K562 (cell line): ENCODE measurements at regions not wholly inside any gene's neighbourhood (a gene's known extent, or its start where the extent isn't known, plus 50 kb on each side); places are given as distances from the start of the nearest gene placed in this dataset.
"Not testable (repeated sequence)": the region's sequence is repeated elsewhere in the genome, so short reads cannot be mapped to it uniquely, and the experiment has no call there.

ENCODE experiments used
- ATAC-seq: fragments of 200-7000 bp; cut with Tn5 transposase; 3 replicates; pipeline ENCODE4 v1.9.1; 2020; ENCODE audit warnings: moderate library complexity
- BruUV-seq: library from RNA; stranded (reverse); fragments of 400-500 nt; replicated peaks from 2 replicates; lab custom pipeline; 2021; lab: Mats Ljungman, UMichigan
- CTCF ChIA-PET: fragments of 300-600 bp; formaldehyde crosslinking; extraction: SDS; loops from one replicate; lab custom pipeline; 2021; ENCODE audit warnings: low intra/inter-chr PET ratio; lab: Yijun Ruan, JAX
- POLR2A ChIA-PET: fragments of 300-600, 350-650 bp; sonication (Branson Sonifier 250); formaldehyde crosslinking; extraction: SDS; loops from one replicate; lab custom pipeline; 2021; ENCODE audit warnings: antibody characterized with exemption, inconsistent platforms; lab: Yijun Ruan, JAX
- DNase-seq, 4 experiments: peaks; one replicate each; pipeline versions ENCODE4 v3.0.0 to v3.0.0-alpha.2; 2011 to 2018; ENCODE audit warnings: low spot score in 3 of 4, mixed read lengths in 3 of 4; ENCODE audit errors: extremely low read depth in 1 of 4
- FAIRE-seq: peaks from 2 replicates; lab custom pipeline; 2011; peaks lifted over from hg19 to GRCh38; lab: Jason Lieb, UNC
- H2AFZ ChIP-seq: 2 replicates; pipeline ENCODE4 v1.6.0; 2011; ENCODE audit warnings: low read depth, low read length, control low read depth, inconsistent platforms
- H3K27ac ChIP-seq: fragments of 200-600 bp; 3 replicates; pipeline ENCODE4 v1.8.0; 2011; ENCODE audit warnings: low read depth, mild to moderate bottlenecking, control low read depth, inconsistent platforms, low read length, moderate library complexity, mixed read lengths; ENCODE audit errors: extremely low read depth
- H3K27me3 ChIP-seq, 2 experiments: fragments of 300-600 bp in 1 of 2; 2 replicates in 1 of 2; 3 replicates in 1 of 2; pipeline versions ENCODE4 v1.6.0 to v1.8.0; 2011; ENCODE audit warnings: inconsistent platforms in 2 of 2, low read length in 2 of 2, mild to moderate bottlenecking in 1 of 2, mixed read lengths in 1 of 2, moderate library complexity in 1 of 2; ENCODE audit not compliant: control insufficient read depth in 2 of 2, insufficient read depth in 2 of 2
- H3K36me3 ChIP-seq: fragments of 300-600 bp; 3 replicates; pipeline ENCODE4 v1.8.0; 2011; ENCODE audit warnings: mild to moderate bottlenecking, low read length, inconsistent platforms; ENCODE audit not compliant: control insufficient read depth, insufficient read depth
- H3K4me1 ChIP-seq, 2 experiments: fragments of 200-600 bp in 1 of 2; replicated peaks in 1 of 2; 2 replicates in 1 of 2; 3 replicates in 1 of 2; pipeline versions ENCODE4 v1.5.1 to v1.8.0; 2011; ENCODE audit warnings: inconsistent platforms in 2 of 2, low read length in 2 of 2, mild to moderate bottlenecking in 1 of 2, mixed read lengths in 1 of 2, moderate library complexity in 1 of 2; ENCODE audit not compliant: control insufficient read depth in 2 of 2, insufficient read depth in 2 of 2
- H3K4me2 ChIP-seq: 2 replicates; pipeline ENCODE4 v1.6.1; 2011; ENCODE audit warnings: low read length, control low read depth, inconsistent platforms, mixed read lengths; ENCODE audit not compliant: insufficient read depth
- H3K4me3 ChIP-seq: fragments of 200-600 bp; sonication (generic), shearing (Covaris generic); 2 replicates; pipeline ENCODE4 v1.5.1; 2016; ENCODE audit warnings: control low read depth, inconsistent platforms
- H3K79me2 ChIP-seq: fragments of 200-600 bp; 3 replicates; pipeline ENCODE4 v1.8.0; 2011; ENCODE audit warnings: low read length, inconsistent platforms; ENCODE audit not compliant: control insufficient read depth, insufficient read depth
- H3K9ac ChIP-seq, 2 experiments: 2 replicates each; pipeline versions ENCODE4 v1.6.0 to v1.6.1; 2011; ENCODE audit warnings: low read depth in 2 of 2, low read length in 2 of 2, control low read depth in 1 of 2, inconsistent platforms in 1 of 2, mild to moderate bottlenecking in 1 of 2, mixed read lengths in 1 of 2; ENCODE audit not compliant: insufficient read depth in 1 of 2
- H3K9me1 ChIP-seq: one replicate; pipeline ENCODE4 v1.6.0; 2011; ENCODE audit warnings: inconsistent platforms, mild to moderate bottlenecking, low read length, moderate library complexity; ENCODE audit not compliant: control insufficient read depth, insufficient read depth
- H3K9me3 ChIP-seq: replicated peaks from 2 replicates; pipeline ENCODE4 v1.5.1; 2011; ENCODE audit warnings: low read depth, low read length, inconsistent platforms; ENCODE audit not compliant: control insufficient read depth, insufficient read depth
- H4K20me1 ChIP-seq: replicated peaks from 2 replicates; pipeline ENCODE4 v1.6.1; 2011; ENCODE audit warnings: low read length, inconsistent platforms, mixed read lengths; ENCODE audit not compliant: control insufficient read depth, insufficient read depth
- SRSF1 ChIP-seq: fragments of 200-400 bp; formaldehyde crosslinking; IDR thresholded peaks from 2 replicates; pipeline ENCODE4 v1.6.1; 2017; ENCODE audit warnings: mild to moderate bottlenecking, low read depth, low read length, moderate library complexity
- whole genome bisulfite sequencing: fragments of 100-300 bp; shearing (Covaris generic); methylation state at CpG from one replicate; pipeline ENCODE4 v1.1.6; 2016; ENCODE audit warnings: low coverage, mixed read lengths; ENCODE audit not compliant: insufficient coverage; ENCODE audit errors: missing lambda C conversion rate; 5-methylcytosine and 5-hydroxymethylcytosine counted together
- in situ Hi-C: fragments of 300-500 bp; cut with MboI; formaldehyde crosslinking; loops from 4 replicates; pipeline ENCODE4 v1.15.0; 2018; ENCODE audit warnings: inconsistent platforms, mixed read lengths
- intact Hi-C: fragments of 100-400 bp; cut with micrococcal nuclease; formaldehyde crosslinking; loops from 2 replicates; pipeline ENCODE4 v1.14.2; 2022
- TF ChIP-seq, protein P1 (sequence below): fragments of 450-650 bp; IDR thresholded peaks from 2 replicates; pipeline ENCODE4 v1.6.1; 2016
- TF ChIP-seq, protein P2 (sequence below): sonication (generic); formaldehyde crosslinking; IDR thresholded peaks from 2 replicates; pipeline ENCODE4 v1.8.1; 2023; ENCODE audit warnings: mild to moderate bottlenecking, missing genetic modification reagents
- TF ChIP-seq, protein P3 (sequence below): fragments of 450-650 bp; IDR thresholded peaks from 2 replicates; pipeline ENCODE4 v1.6.1; 2016; ENCODE audit warnings: mild to moderate bottlenecking

DNA sequence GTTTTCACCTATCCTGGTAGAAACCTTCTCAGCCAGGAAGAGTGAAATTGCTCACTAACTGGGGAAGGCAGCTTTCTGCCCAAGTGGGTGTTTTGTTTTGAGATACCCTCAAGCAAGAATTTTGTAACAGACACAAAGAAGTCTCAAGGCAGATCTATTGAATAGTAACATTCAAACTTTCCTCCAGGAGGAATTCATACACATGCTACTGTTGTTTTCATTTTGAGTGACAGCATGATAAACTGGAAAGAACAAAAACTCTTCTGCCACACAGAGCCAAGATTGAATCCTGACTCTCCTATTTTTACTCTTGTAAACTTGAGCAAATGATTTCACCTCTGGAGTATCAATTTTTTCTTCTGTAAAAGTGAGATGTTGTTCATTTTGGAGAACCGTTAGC is 54.8 kb upstream of the MBNL1 start:
- no peaks in the 10 kb centered on the region for H3K27me3 ChIP-seq
- H3K4me1 ChIP-seq = peaks cover 0 to 3% of the 10 kb centered on the region in 2 experiments; a peak in 2 of 5 replicates
- H3K4me2 ChIP-seq = no peak overlapping the region
- TF ChIP-seq, protein P1, sequence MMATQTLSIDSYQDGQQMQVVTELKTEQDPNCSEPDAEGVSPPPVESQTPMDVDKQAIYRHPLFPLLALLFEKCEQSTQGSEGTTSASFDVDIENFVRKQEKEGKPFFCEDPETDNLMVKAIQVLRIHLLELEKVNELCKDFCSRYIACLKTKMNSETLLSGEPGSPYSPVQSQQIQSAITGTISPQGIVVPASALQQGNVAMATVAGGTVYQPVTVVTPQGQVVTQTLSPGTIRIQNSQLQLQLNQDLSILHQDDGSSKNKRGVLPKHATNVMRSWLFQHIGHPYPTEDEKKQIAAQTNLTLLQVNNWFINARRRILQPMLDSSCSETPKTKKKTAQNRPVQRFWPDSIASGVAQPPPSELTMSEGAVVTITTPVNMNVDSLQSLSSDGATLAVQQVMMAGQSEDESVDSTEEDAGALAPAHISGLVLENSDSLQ = peak; percentile 79
- TF ChIP-seq SRSF1 = no peak
- no TSS peak for BruUV-seq
- no peaks in the 10 kb centered on the region for H4K20me1 ChIP-seq
- no peak overlapping the region for H2AFZ ChIP-seq
- H3K9me3 ChIP-seq = no peaks in the 10 kb centered on the region
- FAIRE-seq = no peak
- no peak for ATAC-seq
- no peak overlapping the region for H3K27ac ChIP-seq
- no peak overlapping the region for H3K9ac ChIP-seq
- no peak overlapping the region for H3K4me3 ChIP-seq
- 9% methylated on average over 1 of the region's 1 CpG for WGBS
- no peak for DNase-seq
- intact Hi-C loops (no loop called here), in situ Hi-C loops (no loop called here)
- no peaks in the 10 kb centered on the region for H3K9me1 ChIP-seq
- CTCF ChIA-PET = no interaction called here
- H3K79me2 ChIP-seq = no peaks in the 10 kb centered on the region
- no peaks in the 10 kb centered on the region for H3K36me3 ChIP-seq
- POLR2A ChIA-PET = interaction anchor here (0.5 to 1.0 kb wide), 2 partner anchors 104 to 836 kb away, joined by 3 read pairs; no protein-coding TSS in a partner anchor

DNA sequence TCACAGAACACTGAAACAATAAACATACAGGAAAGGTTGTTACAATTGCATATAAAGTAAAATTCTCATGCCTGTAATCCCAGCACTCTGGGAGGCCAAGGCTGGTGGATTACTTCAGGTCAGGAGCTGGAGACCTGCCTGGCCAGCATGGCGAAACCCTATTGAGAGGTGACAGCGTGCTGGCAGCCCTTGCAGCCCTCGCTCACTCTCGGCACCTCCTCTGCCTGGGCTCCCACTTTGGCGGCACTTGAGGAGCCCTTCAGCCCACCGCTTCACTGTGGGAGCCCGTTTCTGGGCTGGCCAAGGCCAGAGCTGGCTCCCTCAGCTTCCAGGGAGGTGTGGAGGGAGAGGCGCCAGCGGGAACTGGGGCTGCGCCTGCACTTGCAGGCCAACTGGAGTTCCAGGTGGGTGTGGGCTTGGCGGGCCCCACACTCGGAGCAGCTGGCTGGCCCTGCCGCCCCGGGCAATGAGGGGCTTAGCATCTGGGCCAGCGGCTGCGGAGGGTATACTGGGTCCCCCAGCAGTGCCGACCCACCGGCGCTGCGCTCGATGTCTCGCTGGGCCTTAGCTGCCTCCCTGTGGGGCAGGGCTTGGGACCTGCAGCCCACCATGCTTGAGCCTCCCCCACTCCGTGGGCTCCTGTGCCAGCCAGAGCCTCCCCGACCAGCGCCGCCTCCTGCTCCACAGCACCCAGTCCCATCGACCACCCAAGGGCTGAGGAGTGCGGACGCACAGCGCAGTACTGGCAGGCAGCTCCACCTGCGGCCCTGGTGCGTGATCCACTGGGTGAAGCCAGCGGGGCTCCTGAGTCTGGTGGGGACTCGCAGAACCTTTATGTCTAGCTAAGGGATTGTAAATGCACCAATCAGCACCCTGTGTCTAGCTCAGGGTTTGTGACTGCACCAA is 51.5 kb upstream of the MBNL1 start:
- H3K27ac ChIP-seq, CTCF ChIA-PET, FAIRE-seq, ATAC-seq, DNase-seq, H3K9me3 ChIP-seq, intact Hi-C loops, H3K79me2 ChIP-seq, H3K4me2 ChIP-seq, H3K4me1 ChIP-seq, BruUV-seq, H4K20me1 ChIP-seq, H3K9me1 ChIP-seq, H3K9ac ChIP-seq, H3K36me3 ChIP-seq, in situ Hi-C loops, H3K4me3 ChIP-seq, H2AFZ ChIP-seq, H3K27me3 ChIP-seq: not testable (repeated sequence)
- TF ChIP-seq, protein P2, sequence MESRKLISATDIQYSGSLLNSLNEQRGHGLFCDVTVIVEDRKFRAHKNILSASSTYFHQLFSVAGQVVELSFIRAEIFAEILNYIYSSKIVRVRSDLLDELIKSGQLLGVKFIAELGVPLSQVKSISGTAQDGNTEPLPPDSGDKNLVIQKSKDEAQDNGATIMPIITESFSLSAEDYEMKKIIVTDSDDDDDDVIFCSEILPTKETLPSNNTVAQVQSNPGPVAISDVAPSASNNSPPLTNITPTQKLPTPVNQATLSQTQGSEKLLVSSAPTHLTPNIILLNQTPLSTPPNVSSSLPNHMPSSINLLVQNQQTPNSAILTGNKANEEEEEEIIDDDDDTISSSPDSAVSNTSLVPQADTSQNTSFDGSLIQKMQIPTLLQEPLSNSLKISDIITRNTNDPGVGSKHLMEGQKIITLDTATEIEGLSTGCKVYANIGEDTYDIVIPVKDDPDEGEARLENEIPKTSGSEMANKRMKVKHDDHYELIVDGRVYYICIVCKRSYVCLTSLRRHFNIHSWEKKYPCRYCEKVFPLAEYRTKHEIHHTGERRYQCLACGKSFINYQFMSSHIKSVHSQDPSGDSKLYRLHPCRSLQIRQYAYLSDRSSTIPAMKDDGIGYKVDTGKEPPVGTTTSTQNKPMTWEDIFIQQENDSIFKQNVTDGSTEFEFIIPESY (CRISPR knock-in tag) = peak; percentile 62; the same call in 1 of the 2 replicates
- TF ChIP-seq, protein P3, sequence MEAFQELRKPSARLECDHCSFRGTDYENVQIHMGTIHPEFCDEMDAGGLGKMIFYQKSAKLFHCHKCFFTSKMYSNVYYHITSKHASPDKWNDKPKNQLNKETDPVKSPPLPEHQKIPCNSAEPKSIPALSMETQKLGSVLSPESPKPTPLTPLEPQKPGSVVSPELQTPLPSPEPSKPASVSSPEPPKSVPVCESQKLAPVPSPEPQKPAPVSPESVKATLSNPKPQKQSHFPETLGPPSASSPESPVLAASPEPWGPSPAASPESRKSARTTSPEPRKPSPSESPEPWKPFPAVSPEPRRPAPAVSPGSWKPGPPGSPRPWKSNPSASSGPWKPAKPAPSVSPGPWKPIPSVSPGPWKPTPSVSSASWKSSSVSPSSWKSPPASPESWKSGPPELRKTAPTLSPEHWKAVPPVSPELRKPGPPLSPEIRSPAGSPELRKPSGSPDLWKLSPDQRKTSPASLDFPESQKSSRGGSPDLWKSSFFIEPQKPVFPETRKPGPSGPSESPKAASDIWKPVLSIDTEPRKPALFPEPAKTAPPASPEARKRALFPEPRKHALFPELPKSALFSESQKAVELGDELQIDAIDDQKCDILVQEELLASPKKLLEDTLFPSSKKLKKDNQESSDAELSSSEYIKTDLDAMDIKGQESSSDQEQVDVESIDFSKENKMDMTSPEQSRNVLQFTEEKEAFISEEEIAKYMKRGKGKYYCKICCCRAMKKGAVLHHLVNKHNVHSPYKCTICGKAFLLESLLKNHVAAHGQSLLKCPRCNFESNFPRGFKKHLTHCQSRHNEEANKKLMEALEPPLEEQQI = peak; percentile 42; the same call in 1 of the 2 replicates
- POLR2A ChIA-PET = interaction anchor here (0.6 to 2.4 kb wide), 3 partner anchors 13 to 1513 kb away, joined by 3 to 5 read pairs (median 3); partner anchors contain the start of gene ERICH6
- 96% methylated on average over 29 of the region's 34 CpGs for WGBS
